ENCODE measurements at regions not wholly inside any gene's neighbourhood (a gene's known extent, or its start where the extent isn't known, plus 50 kb on each side); places are given as distances from the start of the nearest gene placed in this dataset.

GRCh38 chr15:35173444-35174118 is 88.5 kb upstream of the NANOGP8 start:
- H3K27me3 ChIP-seq (ENCODE audit: low read length), result no peaks in the 10 kb centered on the region
- H4K20me1 ChIP-seq (ENCODE audit: low read depth, low read length), result no peaks in the 10 kb centered on the region
- H3F3A ChIP-seq (ENCODE audit: insufficient read depth), result no peaks in the 10 kb centered on the region
- no peak overlapping the region for H3K4me2 ChIP-seq (ENCODE audit: low read depth, low read length, poor library complexity, severe bottlenecking)
- H3K9ac ChIP-seq (ENCODE audit: low read length), result no peak overlapping the region
- no peak overlapping the region for H2AFZ ChIP-seq (ENCODE audit: low read depth, low read length, severe bottlenecking)
- H3K79me2 ChIP-seq (ENCODE audit: insufficient read depth, low read length), result no peaks in the 10 kb centered on the region
- no peaks in the 10 kb centered on the region for H3K9me2 ChIP-seq (replicated peaks; ENCODE audit: insufficient read depth, low read length)
- no peaks in the 10 kb centered on the region for H3K9me3 ChIP-seq (ENCODE audit: insufficient read depth, low read length)
- no peaks in the 10 kb centered on the region for H3K36me3 ChIP-seq (ENCODE audit: low read length)
- no peak for TF ChIP-seq CTCF (IDR thresholded peaks at IDR 0.05; ENCODE audit: insufficient read depth, low read length, poor library complexity, severe bottlenecking)
- TF ChIP-seq EZH2phosphoT487 (conservative IDR thresholded peaks at IDR 0.05; ENCODE audit: low read length), result no peak
- H3K4me3 ChIP-seq (ENCODE audit: insufficient read depth, low read length, poor library complexity, severe bottlenecking), result no peak overlapping the region
- H3K27ac ChIP-seq (ENCODE audit: low read depth, low read length), result no peak overlapping the region

- Histone ChIP-seq H3K36me3 (ENCODE audit: low read length) (no peaks in the 10 kb centered on the region), H3K9me3 (ENCODE audit: insufficient read depth, low read length) (no peaks in the 10 kb centered on the region), H3F3A (ENCODE audit: insufficient read depth) (no peaks in the 10 kb centered on the region), H2AFZ (ENCODE audit: low read depth, low read length, severe bottlenecking) (no peak overlapping the region), H3K27me3 (ENCODE audit: low read length) (no peaks in the 10 kb centered on the region), H3K27ac (ENCODE audit: low read depth, low read length) (no peak overlapping the region), H3K9ac (ENCODE audit: low read length) (no peak overlapping the region), H3K79me2 (ENCODE audit: insufficient read depth, low read length) (no peaks in the 10 kb centered on the region), H3K9me2 (replicated peaks; ENCODE audit: insufficient read depth, low read length) (no peaks in the 10 kb centered on the region), H4K20me1 (ENCODE audit: low read depth, low read length) (no peaks in the 10 kb centered on the region), H3K4me2 (ENCODE audit: low read depth, low read length, poor library complexity, severe bottlenecking) (no peak overlapping the region), H3K4me3 (ENCODE audit: insufficient read depth, low read length, poor library complexity, severe bottlenecking) (no peak overlapping the region)
- TF ChIP-seq CTCF (IDR thresholded peaks at IDR 0.05; ENCODE audit: insufficient read depth, low read length, poor library complexity, severe bottlenecking), result no peak
- TF ChIP-seq EZH2phosphoT487 (conservative IDR thresholded peaks at IDR 0.05; ENCODE audit: low read length), result no peak
These were observed 85.1 kb upstream of the NANOGP8 start for GRCh38 chr15:35170207-35170606.

GRCh38 chr15:35168464-35168863 is 83.4 kb upstream of the NANOGP8 start:
- no peaks in the 10 kb centered on the region for H3K9me3 ChIP-seq (ENCODE audit: insufficient read depth, low read length)
- H3K79me2 ChIP-seq (ENCODE audit: insufficient read depth, low read length), result no peaks in the 10 kb centered on the region
- H4K20me1 ChIP-seq (ENCODE audit: low read depth, low read length), result no peaks in the 10 kb centered on the region
- no peak overlapping the region for H2AFZ ChIP-seq (ENCODE audit: low read depth, low read length, severe bottlenecking)
- no peak for TF ChIP-seq CTCF (IDR thresholded peaks at IDR 0.05; ENCODE audit: insufficient read depth, low read length, poor library complexity, severe bottlenecking)
- TF ChIP-seq EZH2phosphoT487 (conservative IDR thresholded peaks at IDR 0.05; ENCODE audit: low read length), result no peak
- no peak overlapping the region for H3K27ac ChIP-seq (ENCODE audit: low read depth, low read length)
- no peak overlapping the region for H3K9ac ChIP-seq (ENCODE audit: low read length)
- no peaks in the 10 kb centered on the region for H3K9me2 ChIP-seq (replicated peaks; ENCODE audit: insufficient read depth, low read length)
- no peak overlapping the region for H3K4me3 ChIP-seq (ENCODE audit: insufficient read depth, low read length, poor library complexity, severe bottlenecking)
- no peaks in the 10 kb centered on the region for H3K27me3 ChIP-seq (ENCODE audit: low read length)
- H3K36me3 ChIP-seq (ENCODE audit: low read length), result no peaks in the 10 kb centered on the region
- no peak overlapping the region for H3K4me2 ChIP-seq (ENCODE audit: low read depth, low read length, poor library complexity, severe bottlenecking)
- no peaks in the 10 kb centered on the region for H3F3A ChIP-seq (ENCODE audit: insufficient read depth)

All from SU-DHL-6 (cell line).